H1 (cell line): ENCODE measurements at regions not wholly inside any gene's neighbourhood (a gene's known extent, or its start where the extent isn't known, plus 50 kb on each side); places are given as distances from the start of the nearest gene placed in this dataset.

Experiments used
- CTCF ChIA-PET: fragments of 300-600 bp; sonication (Branson Sonifier 250); formaldehyde crosslinking; loops from one replicate; lab custom pipeline; 2021; ENCODE audit not compliant: partially characterized antibody; lab: Charles Lee
- POLR2A ChIA-PET: fragments of 300-600 bp; sonication (Branson Sonifier 250); formaldehyde crosslinking; loops from one replicate; lab custom pipeline; 2021; ENCODE audit warnings: inconsistent platforms; ENCODE audit not compliant: partially characterized antibody; lab: Charles Lee
- DNase-seq, 2 experiments: peaks; one replicate each; pipeline versions ENCODE4 v3.0.0 to v3.0.0-alpha.2; 2010 to 2022; ENCODE audit warnings: low spot score in 2 of 2, low read depth in 1 of 2, mixed read lengths in 1 of 2
- FAIRE-seq: peaks from 2 replicates; lab custom pipeline; 2011; peaks lifted over from hg19 to GRCh38; lab: Jason Lieb, UNC
- H2AFZ ChIP-seq: 2 replicates; pipeline ENCODE4 v1.8.1; 2012; ENCODE audit warnings: low read length, inconsistent platforms
- H2AK5ac ChIP-seq: 2 replicates; pipeline ENCODE4 v1.6.1; 2013; ENCODE audit warnings: low read depth, low read length
- H2BK120ac ChIP-seq: replicated peaks from 2 replicates; pipeline ENCODE3; 2013; ENCODE audit warnings: low read depth, low read length, inconsistent platforms
- H2BK12ac ChIP-seq: 2 replicates; pipeline ENCODE4 v1.6.1; 2013; ENCODE audit warnings: low read depth, low read length
- H2BK15ac ChIP-seq: 2 replicates; pipeline ENCODE4 v1.6.1; 2013; ENCODE audit warnings: low read length
- H2BK20ac ChIP-seq: 2 replicates; pipeline ENCODE4 v1.6.1; 2013; ENCODE audit warnings: low read length
- H2BK5ac ChIP-seq: 2 replicates; pipeline ENCODE4 v1.6.1; 2013; ENCODE audit warnings: low read depth, low read length
- H3K14ac ChIP-seq: 2 replicates; pipeline ENCODE4 v1.6.1; 2013; ENCODE audit warnings: inconsistent platforms; ENCODE audit not compliant: insufficient read length
- H3K18ac ChIP-seq: 2 replicates; pipeline ENCODE4 v1.6.1; 2013; ENCODE audit warnings: low read length; ENCODE audit errors: extremely low read depth
- H3K23ac ChIP-seq: 2 replicates; pipeline ENCODE4 v1.6.1; 2013; ENCODE audit warnings: inconsistent platforms; ENCODE audit not compliant: insufficient read length
- H3K23me2 ChIP-seq: 2 replicates; pipeline ENCODE4 v1.6.1; 2013; ENCODE audit warnings: low read depth, low read length
- H3K27ac ChIP-seq: 2 replicates; pipeline ENCODE4 v1.6.1; 2011; ENCODE audit warnings: low read depth, low read length, inconsistent platforms
- H3K27me3 ChIP-seq, 4 experiments: replicated peaks in 1 of 4; 1 replicate in 1 of 4; 2 replicates in 3 of 4; pipeline versions ENCODE4 v1.6.1 to v1.8.1; 2011 to 2013; ENCODE audit warnings: low read length in 3 of 4, mild to moderate bottlenecking in 3 of 4, inconsistent platforms in 2 of 4, mixed read lengths in 2 of 4, moderate library complexity in 1 of 4; ENCODE audit not compliant: control insufficient read depth in 3 of 4, insufficient read depth in 3 of 4; ENCODE audit errors: extremely low read depth in 1 of 4
- H3K36me3 ChIP-seq, 4 experiments: 2 replicates each; pipeline versions ENCODE4 v1.6.1 to v1.8.1; 2011 to 2013; ENCODE audit warnings: mild to moderate bottlenecking in 4 of 4, low read length in 3 of 4, moderate library complexity in 2 of 4, control low read depth in 1 of 4, inconsistent platforms in 1 of 4; ENCODE audit not compliant: insufficient read depth in 4 of 4, control insufficient read depth in 2 of 4
- H3K4ac ChIP-seq: replicated peaks from 2 replicates; pipeline ENCODE3; 2013; ENCODE audit warnings: low read length, low read depth, mixed read lengths, inconsistent platforms; ENCODE audit not compliant: insufficient read length
- H3K4me1 ChIP-seq, 4 experiments: replicated peaks in 1 of 4; 1 replicate in 1 of 4; 2 replicates in 3 of 4; pipeline versions ENCODE4 v1.6.1 to v1.8.1; 2011 to 2013; ENCODE audit warnings: low read length in 3 of 4, inconsistent platforms in 2 of 4, mixed read lengths in 1 of 4; ENCODE audit not compliant: insufficient read depth in 4 of 4, control insufficient read depth in 3 of 4
- H3K4me2 ChIP-seq, 2 experiments: 2 replicates each; pipeline versions ENCODE4 v1.6.1 to v1.8.1; 2011 to 2013; ENCODE audit warnings: low read depth in 2 of 2, low read length in 2 of 2, control low read depth in 1 of 2, inconsistent platforms in 1 of 2, mild to moderate bottlenecking in 1 of 2; ENCODE audit not compliant: insufficient read depth in 1 of 2
- H3K4me3 ChIP-seq, 4 experiments: fragments of 200-600, 300-600 bp in 1 of 4; sonication (generic), shearing (Covaris generic), sonication (Bioruptor Twin) in 1 of 4; 2 replicates each; pipeline versions ENCODE4 v1.5.1 to v1.8.1; 2011 to 2016; ENCODE audit warnings: low read length in 4 of 4, low read depth in 3 of 4, control low read depth in 2 of 4, inconsistent platforms in 2 of 4, mild to moderate bottlenecking in 2 of 4, mixed read lengths in 1 of 4, moderate library complexity in 1 of 4; ENCODE audit not compliant: insufficient read depth in 2 of 4; ENCODE audit errors: extremely low read depth in 1 of 4
- H3K56ac ChIP-seq: replicated peaks from 2 replicates; pipeline ENCODE3; 2013; ENCODE audit warnings: low read depth, mild to moderate bottlenecking, mixed read lengths, low read length, inconsistent platforms; ENCODE audit not compliant: insufficient read length
- H3K79me1 ChIP-seq: 2 replicates; pipeline ENCODE4 v1.6.1; 2013; ENCODE audit warnings: low read depth, low read length, control low read depth
- H3K79me2 ChIP-seq, 2 experiments: 2 replicates each; pipeline versions ENCODE4 v1.6.1 to v1.8.1; 2012 to 2013; ENCODE audit warnings: low read length in 2 of 2, mild to moderate bottlenecking in 2 of 2, inconsistent platforms in 1 of 2; ENCODE audit not compliant: insufficient read depth in 2 of 2, control insufficient read depth in 1 of 2
- H3K9ac ChIP-seq, 4 experiments: replicated peaks in 1 of 4; 1 replicate in 1 of 4; 2 replicates in 3 of 4; pipeline versions ENCODE4 v1.6.1 to v1.8.1; 2011 to 2013; ENCODE audit warnings: low read depth in 3 of 4, low read length in 3 of 4, control low read depth in 2 of 4, mild to moderate bottlenecking in 2 of 4, moderate library complexity in 2 of 4, inconsistent platforms in 1 of 4; ENCODE audit errors: extremely low read depth in 1 of 4
- H3K9me3 ChIP-seq, 2 experiments: 2 replicates each; pipeline versions ENCODE4 v1.6.1 to v1.8.1; 2012 to 2013; ENCODE audit warnings: mild to moderate bottlenecking in 2 of 2, moderate library complexity in 2 of 2, control low read depth in 1 of 2, inconsistent platforms in 1 of 2, low read depth in 1 of 2, low read length in 1 of 2, mixed read lengths in 1 of 2; ENCODE audit not compliant: insufficient read depth in 2 of 2
- H4K20me1 ChIP-seq, 2 experiments: replicated peaks in 1 of 2; 2 replicates each; pipeline versions ENCODE3 to v1.8.1; 2011 to 2013; ENCODE audit warnings: inconsistent platforms in 2 of 2, low read length in 2 of 2, mild to moderate bottlenecking in 1 of 2; ENCODE audit not compliant: insufficient read depth in 2 of 2, control insufficient read depth in 1 of 2
- H4K5ac ChIP-seq: 2 replicates; pipeline ENCODE4 v1.6.1; 2013; ENCODE audit warnings: low read length, low read depth, mixed read lengths, inconsistent platforms; ENCODE audit not compliant: insufficient read length
- H4K8ac ChIP-seq: 2 replicates; pipeline ENCODE4 v1.8.0; 2013; ENCODE audit warnings: mild to moderate bottlenecking, moderate library complexity, low read length, inconsistent platforms; ENCODE audit not compliant: insufficient read depth; ENCODE audit errors: extremely low read depth
- H4K91ac ChIP-seq: replicated peaks from 2 replicates; pipeline ENCODE3; 2013; ENCODE audit warnings: low read length, mixed read lengths, inconsistent platforms; ENCODE audit not compliant: insufficient read length
- RAD21 ChIP-seq, 2 experiments: IDR thresholded peaks in 1 of 2; conservative IDR thresholded peaks in 1 of 2; 2 replicates each; pipeline ENCODE4 v1.6.1; 2011; ENCODE audit warnings: low read depth in 2 of 2, low read length in 2 of 2, improper control_type of control experiment in 1 of 2, inconsistent platforms in 1 of 2, mild to moderate bottlenecking in 1 of 2, moderate library complexity in 1 of 2
- SP1 ChIP-seq: IDR thresholded peaks from 2 replicates; pipeline ENCODE4 v1.6.1; 2011; ENCODE audit warnings: low read depth, low read length
- WGBS, 2 experiments: shearing (Covaris generic) in 1 of 2; methylation state at CpG; one replicate each; pipeline versions ENCODE4 v1.1.6 to v1.1.7; 2013 to 2015; ENCODE audit warnings: low lambda C conversion rate in 2 of 2, mixed read lengths in 2 of 2, inconsistent platforms in 1 of 2, low coverage in 1 of 2, missing lambda C conversion rate in 1 of 2; ENCODE audit not compliant: insufficient replicate concordance in 2 of 2, insufficient coverage in 1 of 2, insufficient read length in 1 of 2; ENCODE audit errors: extremely low coverage in 1 of 2, missing lambda C conversion rate in 1 of 2; 5-methylcytosine and 5-hydroxymethylcytosine counted together

- POLR2A ChIA-PET: no interaction called here
- H4K8ac ChIP-seq: peak overlapping the region; percentile 73
- no peak overlapping the region for H2AK5ac ChIP-seq
- H4K5ac ChIP-seq: no peak overlapping the region
- H3K4ac ChIP-seq: no peak overlapping the region
- H2BK120ac ChIP-seq: no peak overlapping the region
- H3K27ac ChIP-seq: no peak overlapping the region
- no peak overlapping the region for H4K91ac ChIP-seq
- H2BK5ac ChIP-seq: 0 out of 2 replicates have a peak overlapping the region, but pooled peaks have one; percentile 39
- H3K4me1 ChIP-seq: peaks cover 0 to 6% (median 5%) of the 10 kb centered on the region in 4 experiments; a peak in 5 of 7 replicates
- no peak overlapping the region for H3K23ac ChIP-seq
- no peak overlapping the region for H3K9ac ChIP-seq
- FAIRE-seq (no peak), DNase-seq (no peak)
- peaks cover 0 to 3% of the 10 kb centered on the region in 2 experiments; a peak in 1 of 4 replicates for H3K79me2 ChIP-seq
- H3K79me1 ChIP-seq: no peaks in the 10 kb centered on the region
- no peak overlapping the region; the same call in 1 of the 2 replicates for H2BK15ac ChIP-seq
- H3K14ac ChIP-seq: no peak overlapping the region
- H4K20me1 ChIP-seq: no peaks in the 10 kb centered on the region
- no peak overlapping the region; the same call in 1 of the 2 replicates for H2BK12ac ChIP-seq
- no peak overlapping the region for H3K56ac ChIP-seq
- no peaks in the 10 kb centered on the region for H3K9me3 ChIP-seq
- H3K36me3 ChIP-seq: no peaks in the 10 kb centered on the region
- 0 out of 2 replicates have a peak overlapping the region, but pooled peaks have one; percentile 46 for H2AFZ ChIP-seq
- no peaks in the 10 kb centered on the region for H3K23me2 ChIP-seq
- H3K27me3 ChIP-seq: no peaks in the 10 kb centered on the region; a peak in 1 of 7 replicates
- no peak overlapping the region for H3K18ac ChIP-seq
- CTCF ChIA-PET: no interaction called here
- H3K4me2 ChIP-seq: no peak overlapping the region
- no peak overlapping the region for H2BK20ac ChIP-seq
- TF ChIP-seq SP1: no peak
- TF ChIP-seq RAD21 (IDR thresholded peaks at IDR 0.05 in 1 of 2, conservative IDR thresholded peaks at IDR 0.05 in 1 of 2; ENCODE audit: low read depth in 2 of 2, low read length in 2 of 2): peak in 1 of 2 experiments; percentile 28; a peak in 1 of 4 replicates
- no peak overlapping the region for H3K4me3 ChIP-seq
- WGBS, 2 experiments: 87% methylated on average over 10 of the region's 10 CpGs; no CpG with 5 or more reads in 1 of the 2 experiments
These were observed 1064.6 kb downstream of the BCL11B start for GRCh38 chr14:98207415-98207814.
